ENCODE measurements at regions not wholly inside any gene's neighbourhood (a gene's known extent, or its start where the extent isn't known, plus 50 kb on each side); places are given as distances from the start of the nearest gene placed in this dataset.

GRCh38 chr2:175744000-175744399 lies 258.1 kb downstream of the LNPK start:
- TF ChIP-seq CTCF (IDR thresholded peaks at IDR 0.05; ENCODE audit: extremely low read depth in 1 of 2, insufficient read depth in 1 of 2, low read depth in 1 of 2, low read length in 2 of 2) (no peak), JUN (IDR thresholded peaks at IDR 0.05; ENCODE audit: borderline replicate concordance, insufficient read depth, insufficient read length, low read depth) (no peak), GATA2 (IDR thresholded peaks at IDR 0.05; ENCODE audit: insufficient read depth, insufficient read length, low read depth, low read length) (no peak), MYC (IDR thresholded peaks at IDR 0.05; ENCODE audit: low read depth, low read length) (no peak), FOS (IDR thresholded peaks at IDR 0.05; ENCODE audit: borderline replicate concordance, insufficient read depth, low read length) (no peak), POLR2AphosphoS5 (IDR thresholded peaks at IDR 0.05; ENCODE audit: insufficient read depth, low read depth, low read length) (no peak), EZH2 (IDR thresholded peaks at IDR 0.05; ENCODE audit: borderline replicate concordance, low read depth, low read length, severe bottlenecking) (no peak), POLR2A (IDR thresholded peaks at IDR 0.05; ENCODE audit: low read depth, low read length) (no peak)
- TF ChIP-seq, protein P1, sequence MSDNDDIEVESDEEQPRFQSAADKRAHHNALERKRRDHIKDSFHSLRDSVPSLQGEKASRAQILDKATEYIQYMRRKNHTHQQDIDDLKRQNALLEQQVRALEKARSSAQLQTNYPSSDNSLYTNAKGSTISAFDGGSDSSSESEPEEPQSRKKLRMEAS (IDR thresholded peaks at IDR 0.05; ENCODE audit: insufficient read depth, insufficient read length) = no peak
- Histone ChIP-seq H3K79me2 (ENCODE audit: control insufficient read depth, insufficient read depth, low read length) (no peaks in the 10 kb centered on the region), H3K9me1 (replicated peaks; ENCODE audit: control insufficient read depth, extremely low read depth, insufficient read depth, low read length) (no peaks in the 10 kb centered on the region), H3K9me3 (replicated peaks; ENCODE audit: control insufficient read depth, insufficient read depth, low read length) (no peaks in the 10 kb centered on the region), H2AFZ (ENCODE audit: low read depth, low read length) (no peak overlapping the region), H3K4me3 (replicated peaks in 1 of 3; ENCODE audit: insufficient read depth in 1 of 3, low read depth in 1 of 3, low read length in 3 of 3) (no peak overlapping the region), H3K36me3 (ENCODE audit: control insufficient read depth in 2 of 2, extremely low read depth in 1 of 2, insufficient read depth in 2 of 2, low read length in 2 of 2) (no peaks in the 10 kb centered on the region), H3K27me3 (ENCODE audit: control insufficient read depth in 2 of 2, insufficient read depth in 2 of 2, low read length in 2 of 2) (no peaks in the 10 kb centered on the region), H3K4me2 (ENCODE audit: insufficient read depth, low read length) (no peak overlapping the region), H3K27ac (ENCODE audit: insufficient read depth, low read depth, low read length) (no peak overlapping the region), H3K9ac (replicated peaks; ENCODE audit: extremely low read depth, insufficient read depth, low read length) (no peak overlapping the region), H4K20me1 (replicated peaks; ENCODE audit: control insufficient read depth, extremely low read depth, insufficient read depth, low read length) (no peaks in the 10 kb centered on the region), H3K4me1 (ENCODE audit: control insufficient read depth, extremely low read depth, insufficient read depth, low read length) (no peaks in the 10 kb centered on the region)
- no peak for FAIRE-seq
- no TSS peak for BruUV-seq (replicated peaks)
- DNase-seq (ENCODE audit: low read depth, low spot score) = no peak
- CTCF ChIA-PET = no interaction called here
- POLR2A ChIA-PET = no interaction called here
- intact Hi-C loops (cut with micrococcal nuclease) = no loop called here
- dilution Hi-C loops (cut with MboI; ENCODE audit: extremely low pct_ligation_motif_present, low sequenced_read_pairs) = no loop called here

Measured in endothelial cell of umbilical vein (primary cell).